Activated CD8-positive, alpha-beta T cell treated with anti-CD3 and anti-CD28 coated beads for 36 hours (primary cell): ENCODE measurements at regions not wholly inside any gene's neighbourhood (a gene's known extent, or its start where the extent isn't known, plus 50 kb on each side); places are given as distances from the start of the nearest gene placed in this dataset.

Experiments used
- ATAC-seq: fragments of 200-7000 bp; cut with Tn5 transposase; one replicate; pipeline ENCODE4 v1.10.0; 2021; ENCODE audit warnings: mild to moderate bottlenecking, moderate library complexity
- CTCF ChIA-PET: fragments of 350-600 bp; sonication (Branson Sonifier 250); formaldehyde crosslinking; loops from one replicate; lab custom pipeline; 2021; ENCODE audit warnings: antibody characterized with exemption; lab: Charles Lee
- POLR2A ChIA-PET: fragments of 350-600 bp; sonication (Branson Sonifier 250); formaldehyde crosslinking; loops from one replicate; lab custom pipeline; 2021; ENCODE audit warnings: antibody characterized with exemption; lab: Charles Lee
- DNase-seq: peaks from one replicate; pipeline ENCODE4 v3.0.0-alpha.2; 2020
- H3K27ac Mint-ChIP-seq: one replicate; pipeline ENCODE4 v1.8.0; 2021; ENCODE audit warnings: mild to moderate bottlenecking, mixed read lengths
- H3K27me3 Mint-ChIP-seq: one replicate; pipeline ENCODE4 v1.8.0; 2021; ENCODE audit warnings: mixed read lengths
- H3K36me3 Mint-ChIP-seq: one replicate; pipeline ENCODE4 v1.8.0; 2021; ENCODE audit warnings: low read depth, mixed read lengths
- H3K4me1 Mint-ChIP-seq: one replicate; pipeline ENCODE4 v1.8.0; 2021; ENCODE audit warnings: low read depth, mixed read lengths
- H3K4me3 Mint-ChIP-seq: one replicate; pipeline ENCODE4 v1.8.0; 2021; ENCODE audit warnings: mild to moderate bottlenecking, moderate library complexity, mixed read lengths
- H3K9me3 Mint-ChIP-seq: one replicate; pipeline ENCODE4 v1.8.0; 2021; ENCODE audit warnings: mixed read lengths
- intact Hi-C: fragments of 100-400 bp; cut with micrococcal nuclease; formaldehyde crosslinking; loops from one replicate; pipeline ENCODE4 v1.10.0; 2022
- TF ChIP-seq, protein P1 (sequence below): fragments of 200-600 bp; IDR thresholded peaks from one replicate; pipeline ENCODE4 v1.8.0; 2022; ENCODE audit warnings: antibody characterized with exemption, mild to moderate bottlenecking

DNA sequence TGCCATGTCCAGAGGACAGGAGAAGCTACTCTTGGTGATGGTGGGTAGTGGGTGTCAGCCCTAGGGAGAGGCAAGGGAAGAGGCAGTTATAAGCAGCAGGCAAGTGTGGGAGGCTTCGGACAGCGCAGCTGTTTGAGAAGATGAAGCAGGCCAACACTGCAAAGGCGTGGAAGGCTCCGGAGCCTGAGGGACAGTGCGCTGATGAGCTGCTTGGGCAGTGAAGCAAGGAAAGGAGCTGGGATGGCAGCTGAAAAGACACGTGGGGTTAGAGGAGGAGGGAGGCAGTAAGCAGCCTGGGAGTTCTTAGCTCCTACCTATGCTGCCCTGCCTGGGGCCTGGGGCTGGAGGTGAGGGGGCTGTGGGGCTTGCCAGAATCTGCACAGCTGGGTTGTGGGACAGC, 50.1 kb upstream of the CRTAC1 start:
- ChIA-PET CTCF (interaction anchor here (0.8 kb wide), 1 partner anchor 37 kb away, joined by 3 read pairs; no protein-coding TSS in a partner anchor), POLR2A (no interaction called here)
- Mint-ChIP-seq H3K4me3 (no peak overlapping the region), H3K9me3 (no peaks in the 10 kb centered on the region), H3K36me3 (no peaks in the 10 kb centered on the region), H3K4me1 (no peaks in the 10 kb centered on the region), H3K27me3 (peaks cover 4% of the 10 kb centered on the region), H3K27ac (no peak overlapping the region)
- ATAC-seq = no peak
- TF ChIP-seq, protein P1, sequence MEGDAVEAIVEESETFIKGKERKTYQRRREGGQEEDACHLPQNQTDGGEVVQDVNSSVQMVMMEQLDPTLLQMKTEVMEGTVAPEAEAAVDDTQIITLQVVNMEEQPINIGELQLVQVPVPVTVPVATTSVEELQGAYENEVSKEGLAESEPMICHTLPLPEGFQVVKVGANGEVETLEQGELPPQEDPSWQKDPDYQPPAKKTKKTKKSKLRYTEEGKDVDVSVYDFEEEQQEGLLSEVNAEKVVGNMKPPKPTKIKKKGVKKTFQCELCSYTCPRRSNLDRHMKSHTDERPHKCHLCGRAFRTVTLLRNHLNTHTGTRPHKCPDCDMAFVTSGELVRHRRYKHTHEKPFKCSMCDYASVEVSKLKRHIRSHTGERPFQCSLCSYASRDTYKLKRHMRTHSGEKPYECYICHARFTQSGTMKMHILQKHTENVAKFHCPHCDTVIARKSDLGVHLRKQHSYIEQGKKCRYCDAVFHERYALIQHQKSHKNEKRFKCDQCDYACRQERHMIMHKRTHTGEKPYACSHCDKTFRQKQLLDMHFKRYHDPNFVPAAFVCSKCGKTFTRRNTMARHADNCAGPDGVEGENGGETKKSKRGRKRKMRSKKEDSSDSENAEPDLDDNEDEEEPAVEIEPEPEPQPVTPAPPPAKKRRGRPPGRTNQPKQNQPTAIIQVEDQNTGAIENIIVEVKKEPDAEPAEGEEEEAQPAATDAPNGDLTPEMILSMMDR = no peak
- intact Hi-C loops = no loop called here
- no peak for DNase-seq
